HepG2 (cell line): ENCODE measurements at regions not wholly inside any gene's neighbourhood (a gene's known extent, or its start where the extent isn't known, plus 50 kb on each side); places are given as distances from the start of the nearest gene placed in this dataset.

Experiments used
- ATAC-seq: fragments of 200-7000 bp; cut with Tn5 transposase; 3 replicates; pipeline ENCODE4 v1.9.1; 2020; ENCODE audit warnings: mild to moderate bottlenecking, moderate library complexity
- BruUV-seq: library from RNA; stranded (reverse); fragments of 400-500 nt; replicated peaks from 2 replicates; lab custom pipeline; 2021; lab: Mats Ljungman, UMichigan
- CTCF ChIA-PET: fragments of 300-600 bp; formaldehyde crosslinking; extraction: SDS; loops from one replicate; lab custom pipeline; 2021; ENCODE audit warnings: low total read pairs, inconsistent platforms, low intra/inter-chr PET ratio; lab: Yijun Ruan, JAX
- POLR2A ChIA-PET: fragments of 350-600 bp; sonication (Branson Sonifier 250); formaldehyde crosslinking; loops from one replicate; lab custom pipeline; 2020; ENCODE audit warnings: antibody characterized with exemption, inconsistent platforms; lab: Yijun Ruan, JAX
- DNase-seq: peaks from one replicate; pipeline ENCODE4 v3.0.0-alpha.2; 2015; ENCODE audit warnings: low spot score
- FAIRE-seq: peaks from 3 replicates; lab custom pipeline; 2011; peaks lifted over from hg19 to GRCh38; lab: Jason Lieb, UNC
- H2AFZ ChIP-seq: one replicate; pipeline ENCODE4 v1.6.1; 2011; ENCODE audit warnings: low read length, inconsistent platforms
- H3K27ac ChIP-seq: fragments of 300-600 bp; 3 replicates; pipeline ENCODE4 v1.8.0; 2011; ENCODE audit warnings: mixed run types, mild to moderate bottlenecking, mixed read lengths, low read length, inconsistent platforms; ENCODE audit not compliant: insufficient read depth; ENCODE audit errors: extremely low read length
- H3K27me3 ChIP-seq, 2 experiments: fragments of 200-600 bp in 1 of 2; 2 replicates in 1 of 2; 3 replicates in 1 of 2; pipeline versions ENCODE4 v1.6.0 to v1.8.0; 2011; ENCODE audit warnings: low read length in 2 of 2, mild to moderate bottlenecking in 2 of 2, moderate library complexity in 2 of 2, inconsistent platforms in 1 of 2; ENCODE audit not compliant: insufficient read depth in 2 of 2, control insufficient read depth in 1 of 2
- H3K36me3 ChIP-seq, 2 experiments: fragments of 200-600 bp in 1 of 2; replicated peaks in 1 of 2; 2 replicates in 1 of 2; 3 replicates in 1 of 2; pipeline versions ENCODE4 v1.5.1 to v1.8.0; 2011; ENCODE audit warnings: low read length in 2 of 2, inconsistent platforms in 1 of 2; ENCODE audit not compliant: insufficient read depth in 2 of 2, control insufficient read depth in 1 of 2
- H3K4me1 ChIP-seq: 2 replicates; pipeline ENCODE4 v1.5.1; 2012; ENCODE audit warnings: low read length, inconsistent platforms; ENCODE audit not compliant: insufficient read depth
- H3K4me2 ChIP-seq: 2 replicates; pipeline ENCODE4 v1.6.0; 2011; ENCODE audit warnings: low read depth, low read length, inconsistent platforms
- H3K4me3 ChIP-seq, 3 experiments: fragments of 200-600 bp in 1 of 3; sonication (generic), shearing (Covaris generic) in 1 of 3; replicated peaks in 1 of 3; 2 replicates each; pipeline ENCODE4 v1.5.1; 2011 to 2016; ENCODE audit warnings: low read length in 3 of 3, inconsistent platforms in 2 of 3, low read depth in 2 of 3, mild to moderate bottlenecking in 2 of 3, control low read depth in 1 of 3, mixed read lengths in 1 of 3; ENCODE audit not compliant: insufficient read depth in 1 of 3
- H3K79me2 ChIP-seq: one replicate; pipeline ENCODE4 v1.6.1; 2011; ENCODE audit warnings: low read length, inconsistent platforms; ENCODE audit not compliant: insufficient read depth
- H3K9ac ChIP-seq: 2 replicates; pipeline ENCODE4 v1.6.0; 2011; ENCODE audit warnings: mild to moderate bottlenecking, low read depth, low read length, inconsistent platforms; ENCODE audit not compliant: insufficient read depth
- H3K9me3 ChIP-seq: 2 replicates; pipeline ENCODE4 v1.5.1; 2012; ENCODE audit warnings: mild to moderate bottlenecking, low read length
- H4K20me1 ChIP-seq: 2 replicates; pipeline ENCODE4 v1.6.0; 2011; ENCODE audit warnings: inconsistent platforms, mild to moderate bottlenecking, low read length, moderate library complexity; ENCODE audit not compliant: insufficient read depth
- HOXA3 ChIP-seq: sonication (generic); formaldehyde crosslinking; IDR thresholded peaks from 2 replicates; pipeline ENCODE4 v1.5.0; 2020; ENCODE audit warnings: missing genetic modification reagents
- MAFF ChIP-seq: IDR thresholded peaks from 2 replicates; pipeline ENCODE4 v1.6.1; 2011; ENCODE audit warnings: low read depth, low read length, improper control_type of control experiment
- MAFK ChIP-seq, 2 experiments: IDR thresholded peaks in 1 of 2; conservative IDR thresholded peaks in 1 of 2; 2 replicates each; pipeline ENCODE4 v1.6.1; 2011; ENCODE audit warnings: improper control_type of control experiment in 2 of 2, low read length in 2 of 2
- POGZ ChIP-seq: sonication (generic); formaldehyde crosslinking; IDR thresholded peaks from 2 replicates; pipeline ENCODE4 v1.4.0; 2020; ENCODE audit warnings: mild to moderate bottlenecking, missing genetic modification reagents
- SALL1 ChIP-seq: sonication (generic); formaldehyde crosslinking; IDR thresholded peaks from 2 replicates; pipeline ENCODE4 v1.8.0; 2022; ENCODE audit warnings: mild to moderate bottlenecking, missing genetic modification reagents
- SP1 ChIP-seq, 2 experiments: fragments of 450-650 bp in 1 of 2; sonication (generic) in 1 of 2; formaldehyde crosslinking in 1 of 2; IDR thresholded peaks; 2 replicates each; pipeline versions ENCODE4 v1.4.0 to v1.6.1; 2016 to 2020; ENCODE audit warnings: missing genetic modification reagents in 1 of 2
- ZMYM3 ChIP-seq: sonication (generic); formaldehyde crosslinking; IDR thresholded peaks from 2 replicates; pipeline ENCODE4 v1.5.1; 2020; ENCODE audit warnings: mild to moderate bottlenecking, missing genetic modification reagents
- WGBS: methylation state at CpG from one replicate; pipeline ENCODE4 v1.1.6; 2017; ENCODE audit warnings: low lambda C conversion rate; 5-methylcytosine and 5-hydroxymethylcytosine counted together
- in situ Hi-C: cut with HindIII; loops from 2 replicates; pipeline ENCODE4 v1.10.0; 2017; ENCODE audit warnings: low pct_unique_long_range_greater_than_20kb; ENCODE audit not compliant: extremely low pct_ligation_motif_present
- intact Hi-C: fragments of 100-400 bp; cut with micrococcal nuclease; formaldehyde crosslinking; loops from one replicate; pipeline ENCODE4 v1.10.0; 2022; ENCODE audit not compliant: unreplicated experiment
- TF ChIP-seq, protein P1 (sequence below): sonication (generic); formaldehyde crosslinking; IDR thresholded peaks from 2 replicates; pipeline ENCODE4 v1.8.0; 2022; ENCODE audit warnings: mild to moderate bottlenecking, missing genetic modification reagents
- TF ChIP-seq, protein P2 (sequence below): sonication (generic); formaldehyde crosslinking; conservative IDR thresholded peaks from 2 replicates; pipeline ENCODE4 v1.4.0; 2020; ENCODE audit warnings: mild to moderate bottlenecking, missing genetic modification reagents, moderate library complexity

DNA sequence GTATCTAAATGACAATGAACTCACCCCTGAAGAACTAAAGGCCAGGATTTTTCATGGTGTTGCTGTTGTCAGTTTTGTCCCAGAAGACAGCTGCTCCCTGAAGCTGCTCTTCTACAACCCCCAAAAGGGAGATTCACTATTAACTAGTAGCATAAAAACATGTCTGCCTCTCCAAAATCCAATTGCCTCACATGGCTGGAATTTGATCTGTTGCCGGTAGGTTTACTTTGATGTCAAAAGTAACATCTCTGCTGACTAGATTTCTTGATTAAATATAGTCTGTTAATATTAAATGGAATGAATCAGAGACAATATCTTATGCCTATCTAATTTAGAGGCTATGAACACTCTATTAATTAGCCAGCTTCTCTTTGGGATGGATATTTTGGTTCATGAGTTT, 425.4 kb downstream of the ETS1 start:
- in situ Hi-C loops (loop anchor here (25.0 kb wide), 1 partner anchor 1725 kb away; no protein-coding TSS in a partner anchor), intact Hi-C loops (no loop called here)
- no peak overlapping the region for H3K9ac ChIP-seq
- ChIA-PET POLR2A (no interaction called here), CTCF (no interaction called here)
- H3K9me3 ChIP-seq = no peaks in the 10 kb centered on the region
- BruUV-seq = no TSS peak
- no peak overlapping the region for H3K4me2 ChIP-seq
- H3K4me1 ChIP-seq = peaks cover 10% of the 10 kb centered on the region
- H3K36me3 ChIP-seq = no peaks in the 10 kb centered on the region
- H4K20me1 ChIP-seq = no peaks in the 10 kb centered on the region
- TF ChIP-seq ZMYM3 (CRISPR knock-in tag) (no peak), MAFF (no peak), HOXA3 (CRISPR knock-in tag) (no peak)
- H3K4me3 ChIP-seq = no peak overlapping the region
- WGBS = 6% methylated on average over 1 of the region's 1 CpG
- ATAC-seq (no peak), FAIRE-seq (no peak), DNase-seq (no peak)
- H3K79me2 ChIP-seq = no peaks in the 10 kb centered on the region
- H3K27ac ChIP-seq = no peak overlapping the region
- no peak overlapping the region for H2AFZ ChIP-seq
- H3K27me3 ChIP-seq = no peaks in the 10 kb centered on the region

DNA sequence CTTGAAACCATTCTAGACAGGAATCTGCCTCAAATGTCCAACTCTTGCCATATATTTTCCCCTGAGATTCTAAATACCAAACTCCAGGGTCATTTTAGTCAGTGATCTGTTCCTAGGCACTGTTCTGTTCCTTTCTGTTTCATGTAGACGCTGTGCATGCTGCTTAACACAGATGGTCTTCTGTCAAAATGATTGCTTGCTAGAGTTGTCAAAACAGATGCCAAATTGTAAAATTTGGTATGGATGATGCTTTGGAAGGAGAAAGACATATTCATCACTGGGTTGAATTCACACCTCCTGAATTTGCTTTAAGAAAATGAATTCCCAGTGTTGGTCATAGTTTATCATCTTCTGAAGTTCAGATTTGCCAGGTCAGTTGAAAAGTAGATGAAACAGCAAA, 425.9 kb downstream of the ETS1 start:
- no peak overlapping the region for H2AFZ ChIP-seq
- intact Hi-C loops = no loop called here
- in situ Hi-C loops = loop anchor here (25.0 kb wide), 1 partner anchor 1724 kb away; no protein-coding TSS in a partner anchor
- TF ChIP-seq, protein P1, sequence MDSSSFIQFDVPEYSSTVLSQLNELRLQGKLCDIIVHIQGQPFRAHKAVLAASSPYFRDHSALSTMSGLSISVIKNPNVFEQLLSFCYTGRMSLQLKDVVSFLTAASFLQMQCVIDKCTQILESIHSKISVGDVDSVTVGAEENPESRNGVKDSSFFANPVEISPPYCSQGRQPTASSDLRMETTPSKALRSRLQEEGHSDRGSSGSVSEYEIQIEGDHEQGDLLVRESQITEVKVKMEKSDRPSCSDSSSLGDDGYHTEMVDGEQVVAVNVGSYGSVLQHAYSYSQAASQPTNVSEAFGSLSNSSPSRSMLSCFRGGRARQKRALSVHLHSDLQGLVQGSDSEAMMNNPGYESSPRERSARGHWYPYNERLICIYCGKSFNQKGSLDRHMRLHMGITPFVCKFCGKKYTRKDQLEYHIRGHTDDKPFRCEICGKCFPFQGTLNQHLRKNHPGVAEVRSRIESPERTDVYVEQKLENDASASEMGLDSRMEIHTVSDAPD (CRISPR knock-in tag) = no peak
- TF ChIP-seq POGZ (CRISPR knock-in tag) (no peak), SP1 (IDR thresholded peaks at IDR 0.05) (no peak), SP1 (CRISPR knock-in tag; IDR thresholded peaks at IDR 0.05) (no peak), SALL1 (CRISPR knock-in tag) (no peak), MAFK (conservative IDR thresholded peaks at IDR 0.05 in 1 of 2, IDR thresholded peaks at IDR 0.05 in 1 of 2; ENCODE audit: low read length in 2 of 2) (no peak)
- TF ChIP-seq, protein P2, sequence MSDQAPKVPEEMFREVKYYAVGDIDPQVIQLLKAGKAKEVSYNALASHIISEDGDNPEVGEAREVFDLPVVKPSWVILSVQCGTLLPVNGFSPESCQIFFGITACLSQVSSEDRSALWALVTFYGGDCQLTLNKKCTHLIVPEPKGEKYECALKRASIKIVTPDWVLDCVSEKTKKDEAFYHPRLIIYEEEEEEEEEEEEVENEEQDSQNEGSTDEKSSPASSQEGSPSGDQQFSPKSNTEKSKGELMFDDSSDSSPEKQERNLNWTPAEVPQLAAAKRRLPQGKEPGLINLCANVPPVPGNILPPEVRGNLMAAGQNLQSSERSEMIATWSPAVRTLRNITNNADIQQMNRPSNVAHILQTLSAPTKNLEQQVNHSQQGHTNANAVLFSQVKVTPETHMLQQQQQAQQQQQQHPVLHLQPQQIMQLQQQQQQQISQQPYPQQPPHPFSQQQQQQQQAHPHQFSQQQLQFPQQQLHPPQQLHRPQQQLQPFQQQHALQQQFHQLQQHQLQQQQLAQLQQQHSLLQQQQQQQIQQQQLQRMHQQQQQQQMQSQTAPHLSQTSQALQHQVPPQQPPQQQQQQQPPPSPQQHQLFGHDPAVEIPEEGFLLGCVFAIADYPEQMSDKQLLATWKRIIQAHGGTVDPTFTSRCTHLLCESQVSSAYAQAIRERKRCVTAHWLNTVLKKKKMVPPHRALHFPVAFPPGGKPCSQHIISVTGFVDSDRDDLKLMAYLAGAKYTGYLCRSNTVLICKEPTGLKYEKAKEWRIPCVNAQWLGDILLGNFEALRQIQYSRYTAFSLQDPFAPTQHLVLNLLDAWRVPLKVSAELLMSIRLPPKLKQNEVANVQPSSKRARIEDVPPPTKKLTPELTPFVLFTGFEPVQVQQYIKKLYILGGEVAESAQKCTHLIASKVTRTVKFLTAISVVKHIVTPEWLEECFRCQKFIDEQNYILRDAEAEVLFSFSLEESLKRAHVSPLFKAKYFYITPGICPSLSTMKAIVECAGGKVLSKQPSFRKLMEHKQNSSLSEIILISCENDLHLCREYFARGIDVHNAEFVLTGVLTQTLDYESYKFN (CRISPR knock-in tag) = no peak
- H3K36me3 ChIP-seq = no peaks in the 10 kb centered on the region
- no peak overlapping the region for H3K4me3 ChIP-seq
- no peak overlapping the region for H3K27ac ChIP-seq
- 0% methylated on average over 1 of the region's 1 CpG for WGBS
- no peaks in the 10 kb centered on the region for H3K79me2 ChIP-seq
- H3K4me2 ChIP-seq = no peak overlapping the region
- H3K27me3 ChIP-seq = no peaks in the 10 kb centered on the region
- ATAC-seq (no peak), DNase-seq (no peak), FAIRE-seq (no peak)
- H4K20me1 ChIP-seq = no peaks in the 10 kb centered on the region
- H3K9me3 ChIP-seq = no peaks in the 10 kb centered on the region
- H3K9ac ChIP-seq = no peak overlapping the region
- no TSS peak for BruUV-seq
- ChIA-PET POLR2A (no interaction called here), CTCF (no interaction called here)
- H3K4me1 ChIP-seq = peaks cover 10% of the 10 kb centered on the region
